ENCODE measurements at regions not wholly inside any gene's neighbourhood (a gene's known extent, or its start where the extent isn't known, plus 50 kb on each side); places are given as distances from the start of the nearest gene placed in this dataset.

- Mint-ChIP-seq H3K4me3 (no peak overlapping the region), H3K36me3 (ENCODE audit: low read depth) (no peaks in the 10 kb centered on the region), H3K27ac (no peak overlapping the region), H3K9me3 (peaks cover under 1% of the 10 kb centered on the region), H3K4me1 (no peaks in the 10 kb centered on the region), H3K27me3 (ENCODE audit: insufficient read depth) (no peaks in the 10 kb centered on the region)
- no peak overlapping the region for H3K27ac ChIP-seq (ENCODE audit: low read depth, low read length)
- TF ChIP-seq CTCF (conservative IDR thresholded peaks at IDR 0.05): no peak
- no peak overlapping the region for H3K4me3 ChIP-seq (ENCODE audit: low read length)
- H3K27me3 ChIP-seq (ENCODE audit: control insufficient read depth, insufficient read depth, low read length, poor library complexity, severe bottlenecking): no peaks in the 10 kb centered on the region
- no peaks in the 10 kb centered on the region for H3K9me3 ChIP-seq (ENCODE audit: control insufficient read depth, low read length)
- H3K36me3 ChIP-seq (ENCODE audit: control insufficient read depth, insufficient read depth, low read length): no peaks in the 10 kb centered on the region
- no peak overlapping the region for H3K9ac ChIP-seq (ENCODE audit: extremely low read depth, low read length, poor library complexity, severe bottlenecking)
- DNase-seq: no peak
- no peaks in the 10 kb centered on the region for H3K4me1 ChIP-seq (ENCODE audit: control insufficient read depth, insufficient read depth, low read length)
- 89 to 94% methylated on average over 4 to 6 of the region's 6 CpGs for WGBS, 2 experiments (ENCODE audit: insufficient coverage in 1 of 2, insufficient read length in 1 of 2)
Measured at GRCh38 chr16:65394281-65394680, 272.4 kb upstream of the CDH11 start.

- Histone ChIP-seq H3K9me3 (ENCODE audit: control insufficient read depth, low read length) (no peaks in the 10 kb centered on the region), H3K9ac (ENCODE audit: extremely low read depth, low read length, poor library complexity, severe bottlenecking) (no peak overlapping the region), H3K4me1 (ENCODE audit: control insufficient read depth, insufficient read depth, low read length) (no peaks in the 10 kb centered on the region), H3K4me3 (ENCODE audit: low read length) (no peak overlapping the region), H3K27me3 (ENCODE audit: control insufficient read depth, insufficient read depth, low read length, poor library complexity, severe bottlenecking) (no peaks in the 10 kb centered on the region), H3K27ac (ENCODE audit: low read depth, low read length) (no peak overlapping the region), H3K36me3 (ENCODE audit: control insufficient read depth, insufficient read depth, low read length) (no peaks in the 10 kb centered on the region)
- Mint-ChIP-seq H3K4me1 (no peaks in the 10 kb centered on the region), H3K27me3 (ENCODE audit: insufficient read depth) (no peaks in the 10 kb centered on the region), H3K36me3 (ENCODE audit: low read depth) (peaks cover under 1% of the 10 kb centered on the region), H3K27ac (no peak overlapping the region), H3K4me3 (no peak overlapping the region), H3K9me3 (peaks cover 10% of the 10 kb centered on the region)
- TF ChIP-seq CTCF (conservative IDR thresholded peaks at IDR 0.05): no peak
- DNase-seq: no peak
- 90 to 92% methylated on average over 9 to 13 of the region's 13 CpGs for WGBS, 2 experiments (ENCODE audit: insufficient coverage in 1 of 2, insufficient read length in 1 of 2)
Measured at GRCh38 chr16:65392806-65393565, 271.1 kb upstream of the CDH11 start.

GRCh38 chr16:65388592-65388991 is 266.7 kb upstream of the CDH11 start:
- Histone ChIP-seq H3K9ac (ENCODE audit: extremely low read depth, low read length, poor library complexity, severe bottlenecking) (no peak overlapping the region), H3K27me3 (ENCODE audit: control insufficient read depth, insufficient read depth, low read length, poor library complexity, severe bottlenecking) (no peaks in the 10 kb centered on the region), H3K4me1 (ENCODE audit: control insufficient read depth, insufficient read depth, low read length) (no peaks in the 10 kb centered on the region), H3K4me3 (ENCODE audit: low read length) (no peak overlapping the region), H3K36me3 (ENCODE audit: control insufficient read depth, insufficient read depth, low read length) (no peaks in the 10 kb centered on the region), H3K27ac (ENCODE audit: low read depth, low read length) (no peak overlapping the region), H3K9me3 (ENCODE audit: control insufficient read depth, low read length) (no peaks in the 10 kb centered on the region)
- DNase-seq: no peak
- TF ChIP-seq CTCF (conservative IDR thresholded peaks at IDR 0.05): no peak
- no peak overlapping the region for H3K4me3 Mint-ChIP-seq
- no peaks in the 10 kb centered on the region for H3K27me3 Mint-ChIP-seq (ENCODE audit: insufficient read depth)
- H3K4me1 Mint-ChIP-seq: no peaks in the 10 kb centered on the region
- H3K27ac Mint-ChIP-seq: no peak overlapping the region
- H3K36me3 Mint-ChIP-seq (ENCODE audit: low read depth): peaks cover 5% of the 10 kb centered on the region
- peaks cover 17% of the 10 kb centered on the region for H3K9me3 Mint-ChIP-seq

Measured in endodermal cell (in vitro differentiated cells).